Body of pancreas (tissue), 4 donors: ENCODE measurements at regions not wholly inside any gene's neighbourhood (a gene's known extent, or its start where the extent isn't known, plus 50 kb on each side); places are given as distances from the start of the nearest gene placed in this dataset.

Experiments used
- POLR2A ChIP-seq, 3 donors: fragments of 450-650 bp; IDR thresholded peaks; one replicate each; pipeline ENCODE4 v1.6.1; 2016; ENCODE audit warnings: antibody characterized with exemption in 3 of 3, mild to moderate bottlenecking in 2 of 3
- TF ChIP-seq, protein P1 (sequence below), 7 experiments: fragments of 450-650 bp in 4 of 7; fragments of 200-600 bp in 3 of 7; sonication (generic) in 3 of 7; IDR thresholded peaks; one replicate each; pipeline ENCODE4 v1.5.1; 2016 to 2019; ENCODE audit warnings: antibody characterized with exemption in 7 of 7

- TF ChIP-seq, protein P1, sequence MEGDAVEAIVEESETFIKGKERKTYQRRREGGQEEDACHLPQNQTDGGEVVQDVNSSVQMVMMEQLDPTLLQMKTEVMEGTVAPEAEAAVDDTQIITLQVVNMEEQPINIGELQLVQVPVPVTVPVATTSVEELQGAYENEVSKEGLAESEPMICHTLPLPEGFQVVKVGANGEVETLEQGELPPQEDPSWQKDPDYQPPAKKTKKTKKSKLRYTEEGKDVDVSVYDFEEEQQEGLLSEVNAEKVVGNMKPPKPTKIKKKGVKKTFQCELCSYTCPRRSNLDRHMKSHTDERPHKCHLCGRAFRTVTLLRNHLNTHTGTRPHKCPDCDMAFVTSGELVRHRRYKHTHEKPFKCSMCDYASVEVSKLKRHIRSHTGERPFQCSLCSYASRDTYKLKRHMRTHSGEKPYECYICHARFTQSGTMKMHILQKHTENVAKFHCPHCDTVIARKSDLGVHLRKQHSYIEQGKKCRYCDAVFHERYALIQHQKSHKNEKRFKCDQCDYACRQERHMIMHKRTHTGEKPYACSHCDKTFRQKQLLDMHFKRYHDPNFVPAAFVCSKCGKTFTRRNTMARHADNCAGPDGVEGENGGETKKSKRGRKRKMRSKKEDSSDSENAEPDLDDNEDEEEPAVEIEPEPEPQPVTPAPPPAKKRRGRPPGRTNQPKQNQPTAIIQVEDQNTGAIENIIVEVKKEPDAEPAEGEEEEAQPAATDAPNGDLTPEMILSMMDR (IDR thresholded peaks at IDR 0.05): no peak
- no peak for TF ChIP-seq POLR2A (IDR thresholded peaks at IDR 0.05)
Observed at GRCh38 chr10:78630944-78631838, 437.6 kb upstream of the ZMIZ1 start.
